HL-60 (cell line): ENCODE measurements at regions not wholly inside any gene's neighbourhood (a gene's known extent, or its start where the extent isn't known, plus 50 kb on each side); places are given as distances from the start of the nearest gene placed in this dataset.

ENCODE experiments used
- DNase-seq, 2 experiments: peaks; one replicate each; pipeline ENCODE4 v3.0.0-alpha.2; 2010 to 2020; ENCODE audit warnings: low read depth in 1 of 2, low spot score in 1 of 2
- H3K27ac ChIP-seq: fragments of 250-450 bp; sonication (Bioruptor Pico); replicated peaks from 2 replicates; pipeline ENCODE4 v1.5.1; 2020; ENCODE audit warnings: mild to moderate bottlenecking, moderate library complexity
- H3K27me3 ChIP-seq: fragments of 250-450 bp; sonication (Bioruptor Pico); 2 replicates; pipeline ENCODE4 v1.5.1; 2021; ENCODE audit warnings: mild to moderate bottlenecking, moderate library complexity; ENCODE audit not compliant: insufficient read depth, poor library complexity, severe bottlenecking
- H3K4me3 ChIP-seq: replicated peaks from 2 replicates; pipeline ENCODE4 v1.5.1; 2011; ENCODE audit warnings: mild to moderate bottlenecking, control low read depth, low read length; ENCODE audit not compliant: insufficient read depth
- CTCF ChIP-seq: IDR thresholded peaks from one replicate; pipeline ENCODE4 v1.5.1; 2011; ENCODE audit warnings: low read length, control low read depth, inconsistent platforms; ENCODE audit not compliant: insufficient read depth
- GABPA ChIP-seq: IDR thresholded peaks from 2 replicates; pipeline ENCODE4 v1.6.1; 2012; ENCODE audit warnings: low read depth
- POLR2AphosphoS5 ChIP-seq: IDR thresholded peaks from 2 replicates; pipeline ENCODE4 v1.6.1; 2012; ENCODE audit warnings: low read depth
- REST ChIP-seq: IDR thresholded peaks from 2 replicates; pipeline ENCODE4 v1.6.1; 2012; ENCODE audit warnings: low read depth; ENCODE audit not compliant: insufficient replicate concordance
- SPI1 ChIP-seq: IDR thresholded peaks from 2 replicates; pipeline ENCODE4 v1.6.1; 2012; ENCODE audit warnings: low read depth, mild to moderate bottlenecking, borderline replicate concordance

GRCh38 chr9:110033869-110034268, 174.1 kb downstream of the C9orf152 start:
- H3K4me3 ChIP-seq, result no peak overlapping the region
- H3K27me3 ChIP-seq, result no peaks in the 10 kb centered on the region
- DNase-seq, result no peak
- no peak overlapping the region for H3K27ac ChIP-seq
- no peak for TF ChIP-seq REST
- TF ChIP-seq GABPA, result no peak
- no peak for TF ChIP-seq POLR2AphosphoS5
- TF ChIP-seq CTCF, result no peak
- no peak for TF ChIP-seq SPI1

- no peak overlapping the region for H3K27ac ChIP-seq
- H3K27me3 ChIP-seq, result no peaks in the 10 kb centered on the region
- TF ChIP-seq REST (no peak), CTCF (no peak), GABPA (no peak), POLR2AphosphoS5 (no peak), SPI1 (no peak)
- no peak overlapping the region for H3K4me3 ChIP-seq
- DNase-seq, result no peak
Observed at GRCh38 chr9:110036286-110036685, 171.7 kb downstream of the C9orf152 start.

GRCh38 chr9:110040788-110041187, 167.2 kb downstream of the C9orf152 start:
- Histone ChIP-seq H3K27ac (no peak overlapping the region), H3K4me3 (no peak overlapping the region), H3K27me3 (no peaks in the 10 kb centered on the region)
- no peak for TF ChIP-seq CTCF
- TF ChIP-seq SPI1, result no peak
- no peak for TF ChIP-seq POLR2AphosphoS5
- DNase-seq, result no peak

GRCh38 chr9:110041452-110041851, 166.5 kb downstream of the C9orf152 start:
- TF ChIP-seq POLR2AphosphoS5 (no peak), GABPA (no peak), SPI1 (no peak), REST (no peak), CTCF (no peak)
- Histone ChIP-seq H3K4me3 (no peak overlapping the region), H3K27ac (no peak overlapping the region), H3K27me3 (no peaks in the 10 kb centered on the region)
- DNase-seq, result no peak
